NCI-H2171 (cell line): ENCODE measurements at regions not wholly inside any gene's neighbourhood (a gene's known extent, or its start where the extent isn't known, plus 50 kb on each side); places are given as distances from the start of the nearest gene placed in this dataset.

Experiments
- DNase-seq: peaks from one replicate; lab custom pipeline; 2025; lab: John Stamatoyannopoulos, UW

DNA sequence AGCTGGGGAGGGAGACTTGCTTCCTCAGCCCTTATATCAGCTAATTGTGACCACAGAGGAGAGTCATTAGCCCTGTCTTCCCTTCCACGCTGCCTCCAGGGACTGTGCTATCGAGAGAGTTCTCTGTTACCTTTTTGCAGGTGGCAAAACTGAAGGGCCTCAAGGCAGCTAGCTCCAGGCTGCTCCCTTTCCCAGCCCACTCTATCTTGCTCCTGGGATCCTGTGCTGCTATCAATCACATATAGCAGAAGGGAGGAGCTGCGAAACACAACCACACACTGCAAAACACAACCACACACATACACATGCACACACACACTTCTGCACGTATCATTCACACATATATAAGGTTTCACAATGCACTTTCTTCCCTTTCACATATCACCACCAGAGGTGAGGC, 205.3 kb upstream of the MTNR1B start:
- DNase-seq, result no peak

GRCh38 chr11:92765082-92765840, 204.2 kb upstream of the MTNR1B start:
- DNase-seq, result no peak

- DNase-seq, result no peak
Observed at GRCh38 chr11:92765965-92766371, 203.5 kb upstream of the MTNR1B start.

GRCh38 chr11:92766698-92767097, 202.8 kb upstream of the MTNR1B start:
- no peak for DNase-seq

- DNase-seq, result no peak
Observed at GRCh38 chr11:92767416-92767815, 202.0 kb upstream of the MTNR1B start.

DNA sequence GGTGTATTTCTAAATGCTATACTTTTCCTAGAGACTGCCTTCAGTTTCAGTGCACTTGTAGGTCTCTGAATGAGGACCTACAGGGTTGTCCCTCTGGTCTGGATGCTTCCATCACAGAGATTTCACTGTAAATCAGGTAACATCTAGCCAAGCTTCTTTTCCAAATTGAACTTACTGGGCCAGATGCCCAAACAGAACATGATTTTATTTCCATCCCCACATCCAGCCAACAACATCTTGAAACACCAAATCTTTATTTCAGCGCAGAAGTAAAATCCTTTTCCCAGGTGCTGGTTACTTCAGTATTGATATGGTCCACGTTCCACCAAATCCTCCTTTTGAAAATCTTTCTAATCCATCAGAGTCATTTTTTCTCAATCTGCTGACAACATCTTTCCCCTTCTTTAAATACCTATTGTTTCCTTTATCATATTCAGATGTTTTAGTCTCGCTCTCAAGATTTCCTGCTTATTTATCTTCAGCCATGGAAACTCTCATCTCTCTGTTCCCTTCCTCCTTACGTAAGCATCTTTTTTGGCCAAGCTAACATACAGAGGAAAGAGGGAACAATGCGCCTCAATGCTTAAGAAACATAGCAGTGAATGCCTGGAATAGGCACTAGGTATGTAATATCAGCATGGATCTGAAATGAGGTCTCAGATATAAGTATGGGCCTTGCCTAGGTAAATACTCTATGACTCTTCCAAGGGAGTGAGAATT, 201.2 kb upstream of the MTNR1B start:
- no peak for DNase-seq

DNA sequence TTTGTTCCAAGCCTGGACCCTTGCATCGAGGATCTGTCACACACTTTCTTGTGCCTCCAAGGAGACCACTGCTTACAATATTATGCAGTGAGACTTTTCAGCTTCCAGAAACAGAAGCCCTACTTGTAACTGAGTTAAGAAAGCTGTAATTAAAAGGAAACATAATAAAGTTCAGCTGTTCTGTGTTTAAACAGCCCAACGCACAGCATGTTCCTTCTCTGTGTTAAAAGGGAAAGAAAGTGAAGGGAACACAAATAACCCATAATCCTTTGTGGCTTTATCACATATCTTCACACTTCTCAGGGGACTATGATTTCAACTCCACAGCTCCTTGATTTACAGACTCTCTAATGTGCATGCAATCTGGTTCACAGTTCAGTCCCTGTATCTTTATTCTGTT, 200.3 kb upstream of the MTNR1B start:
- no peak for DNase-seq

DNA sequence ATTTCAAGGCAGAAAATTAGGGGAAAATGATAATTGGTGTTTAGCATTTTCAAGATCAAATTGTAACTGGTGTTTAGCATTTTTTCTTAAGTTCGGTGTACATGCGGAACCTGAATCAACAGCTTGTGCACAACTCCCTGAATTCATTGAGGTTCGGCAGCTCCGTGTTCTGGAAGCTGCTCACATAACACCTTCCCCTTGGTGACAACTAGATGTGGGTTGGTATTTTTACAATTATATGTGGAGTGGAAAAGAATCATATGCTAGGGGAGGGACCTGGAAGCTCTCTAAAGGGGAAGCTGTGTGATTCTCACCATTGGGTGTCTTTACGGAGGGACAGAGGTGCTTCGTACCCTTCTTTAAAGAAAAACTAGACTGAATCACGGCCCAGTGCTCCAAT, 199.0 kb upstream of the MTNR1B start:
- no peak for DNase-seq

DNA sequence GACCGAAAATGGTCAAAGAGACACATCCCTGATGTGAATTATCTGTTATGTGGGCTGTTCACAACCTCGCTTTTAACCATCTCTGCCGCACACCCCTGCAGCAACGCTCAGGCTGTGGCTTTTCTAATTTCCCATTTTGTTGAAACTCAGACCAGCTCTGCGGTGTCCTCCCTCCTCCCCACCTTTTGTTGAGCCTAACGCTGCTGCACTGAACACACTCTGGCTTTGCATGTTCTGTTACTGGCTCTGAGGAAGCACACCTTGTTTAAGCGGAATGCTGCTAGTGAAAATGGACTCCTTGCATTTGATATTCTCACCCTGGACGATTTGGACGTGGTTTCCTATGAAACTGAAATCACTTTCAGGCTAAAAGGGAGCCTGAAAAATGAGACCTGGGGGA, 198.5 kb upstream of the MTNR1B start:
- DNase-seq, result no peak

GRCh38 chr11:92771701-92772100, 197.8 kb upstream of the MTNR1B start:
- DNase-seq, result no peak

DNA sequence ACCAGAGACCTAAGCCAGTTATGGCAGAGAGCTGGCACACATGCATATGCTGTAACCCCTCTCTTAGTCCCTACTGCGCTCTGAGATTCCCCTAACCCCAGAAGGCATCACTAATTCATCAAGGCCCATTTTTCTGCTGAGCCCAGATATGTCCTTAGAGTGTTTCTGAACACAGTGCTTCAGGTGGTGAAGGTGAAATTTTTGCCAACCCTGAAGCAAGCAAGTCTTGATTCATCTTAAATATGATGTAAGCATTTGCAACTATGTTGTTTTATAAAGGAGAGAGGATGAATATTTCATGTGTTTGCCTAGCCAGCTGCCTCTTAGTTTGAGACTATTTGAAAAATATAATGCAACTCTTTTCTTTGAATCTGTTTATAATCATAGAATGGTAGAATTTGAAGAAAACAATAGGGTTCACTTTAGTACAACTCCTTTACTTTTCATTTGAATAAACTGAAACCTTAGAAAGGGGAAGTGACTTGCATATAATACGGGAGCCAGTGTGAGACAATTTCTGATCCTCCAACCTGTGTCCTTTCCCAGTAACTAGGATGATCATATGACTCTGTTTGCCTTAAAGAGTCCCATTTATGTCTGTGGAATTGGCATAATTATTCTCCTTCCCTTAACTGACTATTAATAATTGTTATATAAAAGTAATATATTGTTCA, 194.3 kb upstream of the MTNR1B start:
- no peak for DNase-seq

- DNase-seq, result no peak
Observed at GRCh38 chr11:92776676-92777075, 192.8 kb upstream of the MTNR1B start.

DNA sequence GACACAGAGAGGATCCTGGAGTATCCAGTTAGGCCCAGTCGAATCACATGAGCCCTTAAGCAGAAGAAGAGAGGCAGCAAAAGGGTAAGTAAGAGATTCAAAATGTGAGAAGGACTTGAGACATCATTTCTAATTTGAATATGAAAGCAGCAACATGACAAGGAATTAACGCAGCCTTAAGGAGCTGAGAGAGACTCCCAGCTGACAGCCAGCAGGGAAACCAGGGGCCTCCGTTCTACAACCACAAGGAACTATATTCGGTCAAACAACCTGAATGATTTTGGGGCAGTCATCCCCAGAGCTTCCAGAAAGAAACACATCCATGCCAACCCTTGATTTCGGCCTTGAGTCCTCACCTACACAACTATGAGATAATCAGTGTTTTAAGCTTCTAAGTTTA, 189.7 kb upstream of the MTNR1B start:
- no peak for DNase-seq

GRCh38 chr11:92781151-92781550, 188.3 kb upstream of the MTNR1B start:
- DNase-seq, result no peak

DNA sequence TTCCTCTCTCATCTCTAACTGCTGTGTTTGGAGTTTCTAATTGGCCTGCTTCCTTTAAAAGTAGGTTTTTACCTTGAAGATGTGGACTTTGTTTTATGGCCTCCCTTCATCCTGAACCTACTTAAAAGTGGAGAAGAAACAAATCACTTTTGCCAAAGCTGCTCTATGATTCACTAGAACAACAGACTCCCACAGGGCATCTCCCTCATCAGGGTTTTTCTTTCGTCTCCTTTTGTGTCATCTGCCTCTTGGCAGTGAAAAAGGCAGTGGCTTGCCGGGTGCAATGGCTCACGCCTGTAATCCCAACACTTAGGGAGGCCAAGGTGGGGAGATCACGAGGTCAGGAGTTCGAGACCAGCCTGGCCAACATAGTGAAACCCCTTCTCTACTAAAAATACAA, 186.6 kb upstream of the MTNR1B start:
- no peak for DNase-seq

GRCh38 chr11:92784331-92784730, 185.1 kb upstream of the MTNR1B start:
- DNase-seq, result no peak

GRCh38 chr11:92787638-92788037, 181.8 kb upstream of the MTNR1B start:
- DNase-seq, result no peak

DNA sequence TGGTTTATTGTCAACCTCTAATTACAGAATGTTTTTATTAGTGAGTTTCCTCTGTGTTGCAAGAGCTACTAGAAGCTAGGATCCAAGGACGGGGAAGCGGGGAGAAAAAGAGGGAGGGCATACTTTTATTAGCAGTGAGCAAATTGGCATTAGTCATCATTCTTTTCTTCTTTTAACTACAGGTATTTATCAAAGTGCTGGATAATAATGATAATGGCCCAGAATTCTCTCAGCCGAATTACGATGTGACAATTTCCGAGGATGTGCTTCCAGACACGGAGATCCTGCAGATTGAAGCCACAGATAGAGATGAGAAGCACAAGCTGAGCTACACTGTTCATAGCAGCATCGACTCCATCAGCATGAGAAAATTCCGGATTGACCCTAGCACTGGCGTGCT, 179.7 kb upstream of the MTNR1B start:
- DNase-seq, result no peak

DNA sequence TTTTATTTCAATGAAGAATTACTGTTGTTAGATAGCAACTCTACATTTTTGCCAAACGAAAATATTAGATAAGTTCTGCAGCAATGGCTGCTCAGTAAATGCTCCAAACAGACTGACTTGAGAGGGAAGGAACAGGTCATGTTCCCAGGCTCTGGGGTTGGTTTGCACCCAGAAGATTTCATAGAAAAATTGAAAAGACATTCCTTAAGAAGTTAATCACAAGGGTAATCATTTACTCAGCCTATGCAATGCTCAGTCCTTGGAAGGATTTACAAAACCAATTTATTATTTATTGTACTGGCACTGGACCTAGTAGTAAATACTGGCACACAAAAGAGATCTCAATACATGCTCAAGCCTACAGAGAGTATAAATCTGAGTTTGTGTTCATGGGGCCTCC, 179.1 kb upstream of the MTNR1B start:
- no peak for DNase-seq

GRCh38 chr11:92790926-92791616, 178.4 kb upstream of the MTNR1B start:
- no peak for DNase-seq

DNA sequence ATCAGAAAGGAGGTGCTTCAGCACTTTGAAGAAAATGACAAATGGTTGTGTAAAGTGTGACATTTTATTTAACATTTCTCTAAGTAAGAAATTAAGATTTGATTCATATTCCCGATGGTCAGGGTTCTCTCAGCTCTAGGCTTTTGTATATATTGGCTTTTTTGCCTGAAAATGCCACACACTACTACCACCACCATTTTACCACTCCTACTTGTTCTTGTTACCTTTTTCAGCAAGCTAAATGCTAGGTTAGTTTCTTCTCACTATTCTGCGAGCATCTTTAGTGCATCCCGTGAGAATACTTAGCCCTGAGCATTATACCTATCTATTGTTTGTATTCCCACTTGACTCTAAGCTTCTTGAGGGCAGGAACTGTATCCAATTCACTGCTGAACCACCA, 177.6 kb upstream of the MTNR1B start:
- DNase-seq, result no peak

GRCh38 chr11:92793189-92793588, 176.3 kb upstream of the MTNR1B start:
- DNase-seq, result no peak

GRCh38 chr11:92794783-92795182, 174.7 kb upstream of the MTNR1B start:
- no peak for DNase-seq
